GM12892 (cell line): ENCODE measurements at regions not wholly inside any gene's neighbourhood (a gene's known extent, or its start where the extent isn't known, plus 50 kb on each side); places are given as distances from the start of the nearest gene placed in this dataset.

Source experiments
- POLR2A ChIP-seq: IDR thresholded peaks from 2 replicates; pipeline ENCODE4 v1.6.1; 2011; ENCODE audit warnings: low read depth, low read length, control low read depth
- POLR2AphosphoS5 ChIP-seq: IDR thresholded peaks from 2 replicates; pipeline ENCODE4 v1.6.1; 2011; ENCODE audit warnings: low read depth, low read length, control low read depth
- TAF1 ChIP-seq: IDR thresholded peaks from 2 replicates; pipeline ENCODE4 v1.6.1; 2011; ENCODE audit warnings: low read depth, mild to moderate bottlenecking, control low read depth, low read length, borderline replicate concordance

GRCh38 chr2:176907341-176907740 is 305.3 kb upstream of the HNRNPA3 start:
- no peak for TF ChIP-seq POLR2AphosphoS5
- TF ChIP-seq TAF1: no peak
- no peak for TF ChIP-seq POLR2A
